ENCODE measurements at regions not wholly inside any gene's neighbourhood (a gene's known extent, or its start where the extent isn't known, plus 50 kb on each side); places are given as distances from the start of the nearest gene placed in this dataset.

GRCh38 chr9:104984542-104984941, 56.6 kb upstream of the ABCA1 start:
- H3K9me3 ChIP-seq: no peaks in the 10 kb centered on the region
- no peaks in the 10 kb centered on the region for H3K27me3 ChIP-seq
- 53 to 71% methylated on average over 2 of the region's 2 CpGs for WGBS, 2 donors
- intact Hi-C loops (cut with DNase I): loop anchor here (10.0 kb wide), 1 partner anchor 80 kb away; no protein-coding TSS in a partner anchor
- TF ChIP-seq CTCF (IDR thresholded peaks at IDR 0.05) (no peak), POLR2A (IDR thresholded peaks at IDR 0.05) (no peak)
- no peak overlapping the region for H3K4me3 ChIP-seq
- peak overlapping the region in 1 of 4 donors; percentile 42 for H3K27ac ChIP-seq
- peaks cover 0 to 12% (median 0%) of the 10 kb centered on the region in 3 donors for H3K4me1 ChIP-seq
- H3K36me3 ChIP-seq: no peaks in the 10 kb centered on the region
- no peak for DNase-seq

- Histone ChIP-seq H3K4me1 (peaks cover under 1 to 16% (median under 1%) of the 10 kb centered on the region in 3 donors), H3K27ac (peak overlapping the region in 1 of 4 donors; percentile 42), H3K4me3 (no peak overlapping the region), H3K36me3 (no peaks in the 10 kb centered on the region), H3K9me3 (no peaks in the 10 kb centered on the region), H3K27me3 (no peaks in the 10 kb centered on the region)
- no peak for TF ChIP-seq POLR2A (IDR thresholded peaks at IDR 0.05)
- no peak for TF ChIP-seq CTCF (IDR thresholded peaks at IDR 0.05)
- no peak for DNase-seq
- intact Hi-C loops (cut with DNase I): loop anchor here (10.0 kb wide), 1 partner anchor 80 kb away; no protein-coding TSS in a partner anchor
- WGBS, 2 donors: 64 to 71% methylated on average over 2 of the region's 2 CpGs
Observed at GRCh38 chr9:104984948-104985347, 57.0 kb upstream of the ABCA1 start.

DNA sequence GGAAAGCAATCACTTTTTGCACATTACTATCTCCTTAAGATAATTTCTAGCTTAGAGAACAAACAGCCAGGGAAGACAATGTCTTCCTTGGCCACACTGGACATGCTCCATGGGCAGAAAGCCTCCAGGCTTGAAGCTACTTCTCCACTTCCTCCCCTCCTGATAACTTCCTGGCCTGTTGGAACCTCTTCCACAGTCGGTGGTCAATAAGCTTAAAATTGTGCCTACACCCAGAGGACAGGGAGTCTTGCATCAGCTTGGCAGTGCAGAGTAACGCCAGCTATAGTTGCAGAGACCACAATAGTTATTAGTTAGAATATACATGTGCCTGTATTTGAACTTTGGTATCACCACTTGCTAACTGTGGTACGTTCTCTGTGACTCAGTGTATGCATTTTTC, 58.1 kb upstream of the ABCA1 start:
- intact Hi-C loops (cut with DNase I): loop anchor here (10.0 kb wide), 1 partner anchor 79 kb away; no protein-coding TSS in a partner anchor
- Histone ChIP-seq H3K4me3 (no peak overlapping the region), H3K36me3 (no peaks in the 10 kb centered on the region), H3K4me1 (peaks cover 10 to 27% (median 11%) of the 10 kb centered on the region in 3 donors), H3K27ac (no peak overlapping the region), H3K27me3 (no peaks in the 10 kb centered on the region), H3K9me3 (no peaks in the 10 kb centered on the region)
- TF ChIP-seq CTCF (IDR thresholded peaks at IDR 0.05) (no peak), POLR2A (IDR thresholded peaks at IDR 0.05) (no peak)
- 77 to 84% methylated on average over 3 of the region's 3 CpGs for WGBS, 2 donors
- no peak for DNase-seq

DNA sequence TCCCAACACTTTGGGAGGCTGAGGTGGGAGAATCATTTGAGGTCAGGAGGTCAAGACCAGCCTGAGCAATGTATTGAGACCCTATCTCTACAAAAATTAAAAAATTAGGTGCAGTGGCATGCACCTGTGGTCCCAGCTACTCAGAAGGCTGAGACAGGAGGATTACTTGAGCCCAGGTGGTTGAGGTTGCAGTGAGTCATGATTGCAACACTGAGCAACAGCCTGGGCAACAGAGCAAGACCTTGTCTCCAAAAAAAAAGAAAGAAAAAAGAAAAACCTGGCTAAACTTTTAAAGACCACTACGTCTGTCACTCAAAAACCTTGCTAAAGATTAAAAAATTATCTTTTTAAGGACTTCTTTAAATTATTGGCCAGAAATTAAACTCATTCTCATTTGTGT, 59.8 kb upstream of the ABCA1 start:
- H3K4me1 ChIP-seq: peaks cover 20 to 38% (median 20%) of the 10 kb centered on the region in 3 donors
- H3K4me3 ChIP-seq: no peak overlapping the region
- H3K9me3 ChIP-seq: no peaks in the 10 kb centered on the region
- H3K27ac ChIP-seq: no peak overlapping the region
- H3K27me3 ChIP-seq: no peaks in the 10 kb centered on the region
- no peak for DNase-seq
- intact Hi-C loops (cut with DNase I): loop anchor here (10.0 kb wide), 1 partner anchor 77 kb away; no protein-coding TSS in a partner anchor
- WGBS, 2 donors: 74 to 77% methylated on average over 1 of the region's 1 CpG
- H3K36me3 ChIP-seq: no peaks in the 10 kb centered on the region
- TF ChIP-seq CTCF (IDR thresholded peaks at IDR 0.05) (no peak), POLR2A (IDR thresholded peaks at IDR 0.05) (no peak)

DNA sequence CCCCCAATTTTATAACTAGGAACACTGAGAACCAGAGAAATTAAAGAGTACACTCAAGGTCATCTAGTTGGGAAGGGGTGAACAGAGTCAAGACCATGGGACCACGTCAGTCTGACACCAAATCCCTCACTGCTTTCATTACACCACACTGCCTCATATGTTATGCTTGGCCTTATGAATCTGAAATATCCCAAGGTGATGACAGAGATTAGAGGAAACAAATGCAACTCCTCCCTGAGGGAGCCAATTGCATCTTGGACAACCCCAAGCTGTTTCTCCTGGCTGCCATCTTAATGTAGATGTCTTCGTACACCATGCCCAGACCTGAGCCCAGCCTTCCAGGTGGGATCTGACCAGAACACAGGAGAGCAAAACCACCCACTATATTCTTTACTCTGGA, 60.6 kb upstream of the ABCA1 start:
- DNase-seq: no peak
- H3K4me1 ChIP-seq: peaks cover 28 to 38% (median 28%) of the 10 kb centered on the region in 3 donors

More for the DNA sequence above, 60.6 kb upstream of the ABCA1 start:
- Histone ChIP-seq H3K27me3 (no peaks in the 10 kb centered on the region), H3K4me3 (no peak overlapping the region), H3K27ac (no peak overlapping the region), H3K36me3 (no peaks in the 10 kb centered on the region), H3K9me3 (no peaks in the 10 kb centered on the region)
- intact Hi-C loops (cut with DNase I): loop anchor here (10.0 kb wide), 1 partner anchor 76 kb away; no protein-coding TSS in a partner anchor
- WGBS, 2 donors: 91 to 92% methylated on average over 2 of the region's 2 CpGs
- TF ChIP-seq POLR2A (IDR thresholded peaks at IDR 0.05) (no peak), CTCF (IDR thresholded peaks at IDR 0.05) (no peak)
